Naive thymus-derived CD4-positive, alpha-beta T cell (primary cell): ENCODE measurements at regions not wholly inside any gene's neighbourhood (a gene's known extent, or its start where the extent isn't known, plus 50 kb on each side); places are given as distances from the start of the nearest gene placed in this dataset.

Experiments
- ATAC-seq: fragments of 150-1000 bp; cut with Tn5 transposase; 2 replicates; pipeline ENCODE4 v1.10.0; 2021; ENCODE audit warnings: mild to moderate bottlenecking, moderate library complexity
- CTCF ChIA-PET: fragments of 350-600 bp; sonication (Branson Sonifier 250); formaldehyde crosslinking; loops from one replicate; lab custom pipeline; 2021; ENCODE audit warnings: antibody characterized with exemption; lab: Charles Lee
- POLR2A ChIA-PET: fragments of 350-600 bp; sonication (Branson Sonifier 250); formaldehyde crosslinking; loops from one replicate; lab custom pipeline; 2021; ENCODE audit warnings: antibody characterized with exemption, inconsistent platforms; lab: Charles Lee
- DNase-seq, 9 donors: peaks; one replicate each; pipeline versions ENCODE4 v3.0.0 to v3.0.0-alpha.2; 2020 to 2022; ENCODE audit warnings: mixed read lengths in 1 of 9
- H3K27ac ChIP-seq: one replicate; pipeline ENCODE4 v1.7.0; 2013; ENCODE audit warnings: mild to moderate bottlenecking, low read depth, low read length, moderate library complexity
- H3K27me3 ChIP-seq, 2 donors: one replicate each; pipeline ENCODE4 v1.7.0; 2013; ENCODE audit warnings: low read length in 2 of 2, mild to moderate bottlenecking in 2 of 2, moderate library complexity in 2 of 2; ENCODE audit not compliant: control insufficient read depth in 2 of 2, insufficient read depth in 2 of 2
- H3K36me3 ChIP-seq, 3 experiments: 1 replicate in 2 of 3; 2 replicates in 1 of 3; pipeline ENCODE4 v1.7.0; 2013; ENCODE audit warnings: low read length in 3 of 3, mild to moderate bottlenecking in 3 of 3, moderate library complexity in 1 of 3; ENCODE audit not compliant: insufficient read depth in 3 of 3, control insufficient read depth in 2 of 3
- H3K4me1 ChIP-seq, 2 donors: one replicate each; pipeline ENCODE4 v1.7.0; 2013; ENCODE audit warnings: low read length in 2 of 2, mild to moderate bottlenecking in 2 of 2, moderate library complexity in 1 of 2; ENCODE audit not compliant: control insufficient read depth in 2 of 2, insufficient read depth in 2 of 2
- H3K4me3 ChIP-seq: 2 replicates; pipeline ENCODE4 v1.7.0; 2013; ENCODE audit warnings: mild to moderate bottlenecking, low read length
- H3K9me3 ChIP-seq, 3 experiments: 1 replicate in 2 of 3; 2 replicates in 1 of 3; pipeline ENCODE4 v1.7.0; 2013; ENCODE audit warnings: low read length in 3 of 3; ENCODE audit not compliant: control insufficient read depth in 2 of 3
- H3K27ac Mint-ChIP-seq, 9 donors: one replicate each; pipeline ENCODE4 v1.8.0; 2020 to 2022; ENCODE audit warnings: mixed read lengths in 9 of 9, mild to moderate bottlenecking in 8 of 9, moderate library complexity in 5 of 9, inconsistent platforms in 2 of 9
- H3K27me3 Mint-ChIP-seq, 5 donors: one replicate each; pipeline ENCODE4 v1.8.0; 2021 to 2022; ENCODE audit warnings: mixed read lengths in 5 of 5, mild to moderate bottlenecking in 1 of 5
- H3K36me3 Mint-ChIP-seq, 5 donors: one replicate each; pipeline ENCODE4 v1.8.0; 2020 to 2022; ENCODE audit warnings: mixed read lengths in 5 of 5, mild to moderate bottlenecking in 3 of 5, inconsistent platforms in 1 of 5
- H3K4me1 Mint-ChIP-seq, 7 donors: one replicate each; pipeline ENCODE4 v1.8.0; 2020 to 2022; ENCODE audit warnings: mixed read lengths in 7 of 7, mild to moderate bottlenecking in 3 of 7, inconsistent platforms in 1 of 7
- H3K4me3 Mint-ChIP-seq, 10 donors: one replicate each; pipeline ENCODE4 v1.8.0; 2020 to 2022; ENCODE audit warnings: mild to moderate bottlenecking in 10 of 10, mixed read lengths in 10 of 10, moderate library complexity in 6 of 10, inconsistent platforms in 2 of 10
- H3K9me3 Mint-ChIP-seq, 11 donors: one replicate each; pipeline ENCODE4 v1.8.0; 2020 to 2022; ENCODE audit warnings: mixed read lengths in 11 of 11, mild to moderate bottlenecking in 4 of 11, inconsistent platforms in 1 of 11, moderate library complexity in 1 of 11
- intact Hi-C, 2 donors: fragments of 100-400 bp; cut with micrococcal nuclease; formaldehyde crosslinking; loops; one replicate each; pipeline ENCODE4 v1.15.1; 2023

- no peak overlapping the region for H3K4me3 Mint-ChIP-seq
- H3K9me3 Mint-ChIP-seq: peaks cover 3 to 29% (median 10%) of the 10 kb centered on the region in 11 donors
- ChIA-PET CTCF (no interaction called here), POLR2A (no interaction called here)
- H3K27ac Mint-ChIP-seq: no peak overlapping the region
- Histone ChIP-seq H3K4me3 (no peak overlapping the region), H3K4me1 (no peaks in the 10 kb centered on the region), H3K36me3 (no peaks in the 10 kb centered on the region), H3K9me3 (no peaks in the 10 kb centered on the region), H3K27ac (no peak overlapping the region), H3K27me3 (peaks cover 0 to 4% of the 10 kb centered on the region in 2 donors)
- DNase-seq (no peak), ATAC-seq (no peak)
- intact Hi-C loops: no loop called here
- H3K36me3 Mint-ChIP-seq: peaks cover 0 to 8% (median 3%) of the 10 kb centered on the region in 5 donors
- H3K27me3 Mint-ChIP-seq: peaks cover 3 to 42% (median 39%) of the 10 kb centered on the region in 5 donors
- no peaks in the 10 kb centered on the region for H3K4me1 Mint-ChIP-seq
These were observed 53.7 kb upstream of the ZNF267 start for GRCh38 chr16:31819948-31820347.
